Loucy (cell line): ENCODE measurements at regions not wholly inside any gene's neighbourhood (a gene's known extent, or its start where the extent isn't known, plus 50 kb on each side); places are given as distances from the start of the nearest gene placed in this dataset.

ENCODE experiments used
- H2AFZ ChIP-seq: fragments of 200-600 bp; sonication (generic); 2 replicates; pipeline ENCODE4 v1.6.0; 2016; ENCODE audit warnings: antibody characterized with exemption, mild to moderate bottlenecking, low read length, moderate library complexity
- H3F3A ChIP-seq: fragments of 200-600 bp; 2 replicates; pipeline ENCODE4 v1.6.0; 2016; ENCODE audit warnings: antibody characterized with exemption, low read depth, mild to moderate bottlenecking
- H3K27me3 ChIP-seq: fragments of 200-600 bp; sonication (generic); 2 replicates; pipeline ENCODE4 v1.6.1; 2014; ENCODE audit warnings: low read length, mild to moderate bottlenecking; ENCODE audit not compliant: insufficient read depth, poor library complexity, severe bottlenecking
- H3K36me3 ChIP-seq: fragments of 200-600 bp; sonication (generic); 2 replicates; pipeline ENCODE4 v1.6.1; 2016; ENCODE audit warnings: low read length; ENCODE audit not compliant: insufficient read depth
- H3K4me1 ChIP-seq: fragments of 200-600 bp; sonication (generic); 2 replicates; pipeline ENCODE4 v1.5.1; 2014; ENCODE audit warnings: low read length, mild to moderate bottlenecking; ENCODE audit not compliant: insufficient read depth, poor library complexity, severe bottlenecking
- H3K4me2 ChIP-seq: fragments of 200-600 bp; sonication (generic); 2 replicates; pipeline ENCODE4 v1.6.0; 2014; ENCODE audit warnings: antibody characterized with exemption, low read length, low read depth, mild to moderate bottlenecking; ENCODE audit not compliant: poor library complexity, severe bottlenecking
- H3K4me3 ChIP-seq: fragments of 200-600 bp; sonication (generic); 2 replicates; pipeline ENCODE4 v1.5.1; 2014; ENCODE audit warnings: low read length, mild to moderate bottlenecking, mixed read lengths; ENCODE audit not compliant: poor library complexity, severe bottlenecking
- H3K79me2 ChIP-seq: fragments of 200-600 bp; sonication (generic); 2 replicates; pipeline ENCODE4 v1.6.1; 2014; ENCODE audit warnings: low read length; ENCODE audit not compliant: insufficient read depth
- H3K9ac ChIP-seq: fragments of 200-600 bp; sonication (generic); 2 replicates; pipeline ENCODE4 v1.6.0; 2014; ENCODE audit warnings: mild to moderate bottlenecking, low read depth, low read length, moderate library complexity; ENCODE audit not compliant: poor library complexity, severe bottlenecking
- H3K9me2 ChIP-seq: fragments of 200-600 bp; sonication (generic); replicated peaks from 2 replicates; pipeline ENCODE4 v1.6.1; 2016; ENCODE audit warnings: low read depth, low read length, mixed read lengths
- H3K9me3 ChIP-seq: fragments of 200-600 bp; sonication (generic); 2 replicates; pipeline ENCODE4 v1.6.1; 2014; ENCODE audit warnings: mild to moderate bottlenecking, antibody characterized with exemption, low read length, low read depth; ENCODE audit not compliant: insufficient read depth
- H4K20me1 ChIP-seq: fragments of 200-600 bp; sonication (generic); 2 replicates; pipeline ENCODE4 v1.6.0; 2014; ENCODE audit warnings: antibody characterized with exemption, low read length, mild to moderate bottlenecking; ENCODE audit not compliant: insufficient read depth, poor library complexity, severe bottlenecking
- EZH2phosphoT487 ChIP-seq: fragments of 200-600 bp; IDR thresholded peaks from 2 replicates; pipeline ENCODE4 v1.6.1; 2018; ENCODE audit warnings: antibody characterized with exemption, mild to moderate bottlenecking, moderate library complexity, borderline replicate concordance
- TF ChIP-seq, protein P1 (sequence below): fragments of 200-600 bp; sonication (generic); conservative IDR thresholded peaks from 2 replicates; pipeline ENCODE4 v1.5.1; 2014; ENCODE audit warnings: mild to moderate bottlenecking, antibody characterized with exemption, low read length

- no peaks in the 10 kb centered on the region for H3K4me1 ChIP-seq
- H3K4me2 ChIP-seq: no peak overlapping the region
- H4K20me1 ChIP-seq: no peaks in the 10 kb centered on the region
- no peak overlapping the region for H3K9ac ChIP-seq
- H3F3A ChIP-seq: no peaks in the 10 kb centered on the region
- H3K27me3 ChIP-seq: no peaks in the 10 kb centered on the region
- H3K4me3 ChIP-seq: no peak overlapping the region
- H3K36me3 ChIP-seq: no peaks in the 10 kb centered on the region
- TF ChIP-seq EZH2phosphoT487: no peak
- TF ChIP-seq, protein P1, sequence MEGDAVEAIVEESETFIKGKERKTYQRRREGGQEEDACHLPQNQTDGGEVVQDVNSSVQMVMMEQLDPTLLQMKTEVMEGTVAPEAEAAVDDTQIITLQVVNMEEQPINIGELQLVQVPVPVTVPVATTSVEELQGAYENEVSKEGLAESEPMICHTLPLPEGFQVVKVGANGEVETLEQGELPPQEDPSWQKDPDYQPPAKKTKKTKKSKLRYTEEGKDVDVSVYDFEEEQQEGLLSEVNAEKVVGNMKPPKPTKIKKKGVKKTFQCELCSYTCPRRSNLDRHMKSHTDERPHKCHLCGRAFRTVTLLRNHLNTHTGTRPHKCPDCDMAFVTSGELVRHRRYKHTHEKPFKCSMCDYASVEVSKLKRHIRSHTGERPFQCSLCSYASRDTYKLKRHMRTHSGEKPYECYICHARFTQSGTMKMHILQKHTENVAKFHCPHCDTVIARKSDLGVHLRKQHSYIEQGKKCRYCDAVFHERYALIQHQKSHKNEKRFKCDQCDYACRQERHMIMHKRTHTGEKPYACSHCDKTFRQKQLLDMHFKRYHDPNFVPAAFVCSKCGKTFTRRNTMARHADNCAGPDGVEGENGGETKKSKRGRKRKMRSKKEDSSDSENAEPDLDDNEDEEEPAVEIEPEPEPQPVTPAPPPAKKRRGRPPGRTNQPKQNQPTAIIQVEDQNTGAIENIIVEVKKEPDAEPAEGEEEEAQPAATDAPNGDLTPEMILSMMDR: no peak
- no peaks in the 10 kb centered on the region for H3K9me3 ChIP-seq
- H3K79me2 ChIP-seq: no peaks in the 10 kb centered on the region
- H3K9me2 ChIP-seq: no peaks in the 10 kb centered on the region
- H2AFZ ChIP-seq: no peak overlapping the region
Measured at GRCh38 chr3:8182904-8183303, 318.7 kb upstream of the LMCD1 start.

DNA sequence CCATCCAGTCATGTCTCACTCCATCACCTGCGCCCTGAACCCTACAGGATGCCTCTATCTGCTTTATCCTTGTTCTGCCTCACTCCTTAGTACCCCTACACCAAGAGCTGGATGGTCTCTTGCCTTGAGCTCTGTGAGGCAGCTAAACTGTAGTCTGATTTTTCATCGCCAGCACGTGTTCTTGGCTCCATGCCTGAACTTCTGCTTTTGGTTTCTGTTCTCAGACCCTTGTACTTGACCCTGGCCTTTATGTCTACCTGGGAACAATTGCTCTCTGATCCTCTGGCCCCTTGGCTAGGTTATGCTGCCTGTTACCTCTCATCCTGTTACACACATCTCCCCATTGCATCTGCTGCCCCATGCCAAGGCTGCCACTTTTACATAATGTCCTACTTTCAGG is 318.0 kb upstream of the LMCD1 start:
- Histone ChIP-seq H3K9ac (no peak overlapping the region), H3K27me3 (no peaks in the 10 kb centered on the region), H3K4me2 (no peak overlapping the region), H3K79me2 (no peaks in the 10 kb centered on the region), H3K36me3 (no peaks in the 10 kb centered on the region), H3K9me2 (no peaks in the 10 kb centered on the region), H3K9me3 (no peaks in the 10 kb centered on the region), H2AFZ (no peak overlapping the region), H3K4me1 (no peaks in the 10 kb centered on the region), H3K4me3 (no peak overlapping the region), H4K20me1 (no peaks in the 10 kb centered on the region), H3F3A (no peaks in the 10 kb centered on the region)
- TF ChIP-seq, protein P1: no peak
- TF ChIP-seq EZH2phosphoT487: no peak

DNA sequence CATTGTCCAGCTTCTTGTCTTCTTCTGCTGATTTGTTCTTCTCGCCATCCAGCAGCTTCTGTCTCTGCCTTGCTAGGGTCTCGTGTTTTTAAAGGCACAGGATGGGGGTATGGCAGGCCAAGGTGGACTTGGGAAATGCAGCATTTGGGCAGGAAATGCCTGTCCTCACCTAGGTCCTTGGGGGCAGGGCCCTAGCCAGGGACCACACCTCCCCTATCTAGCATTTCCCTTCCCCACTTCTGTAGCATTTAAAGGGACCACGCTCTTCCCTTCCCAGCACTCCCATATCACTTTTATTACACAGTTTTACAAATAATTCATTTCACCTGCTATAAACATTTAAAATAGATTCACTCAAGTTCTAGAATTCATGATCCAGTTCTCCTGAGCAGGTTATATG is 315.4 kb upstream of the LMCD1 start:
- H3F3A ChIP-seq: no peaks in the 10 kb centered on the region
- H3K4me2 ChIP-seq: no peak overlapping the region
- H3K9ac ChIP-seq: no peak overlapping the region
- no peaks in the 10 kb centered on the region for H3K4me1 ChIP-seq
- no peaks in the 10 kb centered on the region for H3K27me3 ChIP-seq
- TF ChIP-seq EZH2phosphoT487: no peak
- TF ChIP-seq, protein P1: no peak
- no peak overlapping the region for H2AFZ ChIP-seq
- H3K36me3 ChIP-seq: no peaks in the 10 kb centered on the region
- H4K20me1 ChIP-seq: no peaks in the 10 kb centered on the region
- H3K9me3 ChIP-seq: no peaks in the 10 kb centered on the region
- H3K4me3 ChIP-seq: no peak overlapping the region
- no peaks in the 10 kb centered on the region for H3K9me2 ChIP-seq
- H3K79me2 ChIP-seq: no peaks in the 10 kb centered on the region
